ENCODE measurements at regions not wholly inside any gene's neighbourhood (a gene's known extent, or its start where the extent isn't known, plus 50 kb on each side); places are given as distances from the start of the nearest gene placed in this dataset.

DNA sequence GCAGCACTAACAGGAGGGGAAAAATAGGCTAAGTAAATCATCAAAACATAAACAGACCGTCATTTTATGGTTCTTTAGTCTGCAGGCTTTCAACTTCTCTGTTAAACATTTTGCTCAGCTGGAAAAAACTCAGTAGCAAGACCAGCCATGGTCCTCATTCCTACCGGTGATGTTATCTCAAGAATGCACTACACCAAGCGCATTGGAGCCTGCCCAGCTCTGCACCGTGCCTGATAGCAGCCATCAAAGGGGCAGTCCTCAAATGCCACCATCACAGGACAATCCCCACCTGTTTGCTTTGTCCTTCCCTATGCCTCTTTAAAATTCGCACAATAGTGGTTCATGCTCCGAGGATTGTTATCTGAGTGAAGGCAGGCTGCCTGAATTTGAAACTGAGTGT is 181.5 kb upstream of the MON1B start:
- POLR2A ChIA-PET (ENCODE audit: low non-redundant PET): no interaction called here
- Histone ChIP-seq H3K4me3 (ENCODE audit: low read depth, low read length, poor library complexity, severe bottlenecking) (no peak overlapping the region), H3K27ac (ENCODE audit: low read depth, low read length, poor library complexity, severe bottlenecking) (no peak overlapping the region), H3K27me3 (replicated peaks; ENCODE audit: insufficient read depth, low read depth, low read length, poor library complexity) (no peaks in the 10 kb centered on the region), H3K4me1 (ENCODE audit: insufficient read depth, low read length, poor library complexity, severe bottlenecking) (no peaks in the 10 kb centered on the region), H3K36me3 (ENCODE audit: insufficient read depth, low read length, poor library complexity, severe bottlenecking) (no peaks in the 10 kb centered on the region), H3K9me3 (ENCODE audit: low read depth, low read length, poor library complexity, severe bottlenecking) (no peaks in the 10 kb centered on the region)
- TF ChIP-seq CTCF (conservative IDR thresholded peaks at IDR 0.05; ENCODE audit: low read depth, low read length) (no peak), EZH2 (IDR thresholded peaks at IDR 0.05; ENCODE audit: borderline replicate concordance, low read depth, low read length, poor library complexity, severe bottlenecking) (no peak)
- no TSS peak for BruUV-seq (replicated peaks)
- DNase-seq (ENCODE audit: low spot score): no peak
- CTCF ChIA-PET: no interaction called here
- intact Hi-C loops (cut with micrococcal nuclease; ENCODE audit: unreplicated experiment): no loop called here

- no TSS peak for BruUV-seq (replicated peaks)
- POLR2A ChIA-PET (ENCODE audit: low non-redundant PET): no interaction called here
- no peak for DNase-seq (ENCODE audit: low spot score)
- intact Hi-C loops (cut with micrococcal nuclease; ENCODE audit: unreplicated experiment): no loop called here
- Histone ChIP-seq H3K4me3 (ENCODE audit: low read depth, low read length, poor library complexity, severe bottlenecking) (no peak overlapping the region), H3K9me3 (ENCODE audit: low read depth, low read length, poor library complexity, severe bottlenecking) (no peaks in the 10 kb centered on the region), H3K27me3 (replicated peaks; ENCODE audit: insufficient read depth, low read depth, low read length, poor library complexity) (peaks cover 4% of the 10 kb centered on the region), H3K4me1 (ENCODE audit: insufficient read depth, low read length, poor library complexity, severe bottlenecking) (no peaks in the 10 kb centered on the region), H3K36me3 (ENCODE audit: insufficient read depth, low read length, poor library complexity, severe bottlenecking) (no peaks in the 10 kb centered on the region), H3K27ac (ENCODE audit: low read depth, low read length, poor library complexity, severe bottlenecking) (no peak overlapping the region)
- CTCF ChIA-PET: no interaction called here
- TF ChIP-seq CTCF (conservative IDR thresholded peaks at IDR 0.05; ENCODE audit: low read depth, low read length) (no peak), EZH2 (IDR thresholded peaks at IDR 0.05; ENCODE audit: borderline replicate concordance, low read depth, low read length, poor library complexity, severe bottlenecking) (no peak)
Measured at GRCh38 chr16:77014441-77014840, 176.5 kb upstream of the MON1B start.

- CTCF ChIA-PET: no interaction called here
- H3K4me3 ChIP-seq (ENCODE audit: low read depth, low read length, poor library complexity, severe bottlenecking): no peak overlapping the region
- H3K27ac ChIP-seq (ENCODE audit: low read depth, low read length, poor library complexity, severe bottlenecking): no peak overlapping the region
- POLR2A ChIA-PET (ENCODE audit: low non-redundant PET): no interaction called here
- no peaks in the 10 kb centered on the region for H3K36me3 ChIP-seq (ENCODE audit: insufficient read depth, low read length, poor library complexity, severe bottlenecking)
- no peak for DNase-seq (ENCODE audit: low spot score)
- intact Hi-C loops (cut with micrococcal nuclease; ENCODE audit: unreplicated experiment): no loop called here
- H3K27me3 ChIP-seq (replicated peaks; ENCODE audit: insufficient read depth, low read depth, low read length, poor library complexity): peaks cover 11% of the 10 kb centered on the region
- TF ChIP-seq CTCF (conservative IDR thresholded peaks at IDR 0.05; ENCODE audit: low read depth, low read length) (no peak), EZH2 (IDR thresholded peaks at IDR 0.05; ENCODE audit: borderline replicate concordance, low read depth, low read length, poor library complexity, severe bottlenecking) (no peak)
- no peaks in the 10 kb centered on the region for H3K4me1 ChIP-seq (ENCODE audit: insufficient read depth, low read length, poor library complexity, severe bottlenecking)
- no TSS peak for BruUV-seq (replicated peaks)
- no peaks in the 10 kb centered on the region for H3K9me3 ChIP-seq (ENCODE audit: low read depth, low read length, poor library complexity, severe bottlenecking)
Measured at GRCh38 chr16:77030600-77030999, 160.4 kb upstream of the MON1B start.
